GM12872 (cell line): ENCODE measurements at regions not wholly inside any gene's neighbourhood (a gene's known extent, or its start where the extent isn't known, plus 50 kb on each side); places are given as distances from the start of the nearest gene placed in this dataset.
A peak's percentile ranks its signal among the peaks of the same experiment; 100 is the strongest.

Experiments
- TF ChIP-seq, protein P1 (sequence below): IDR thresholded peaks from 3 replicates; pipeline ENCODE4 v1.5.1; 2011; ENCODE audit warnings: low read depth, mild to moderate bottlenecking, low read length, moderate library complexity; ENCODE audit not compliant: insufficient read depth

DNA sequence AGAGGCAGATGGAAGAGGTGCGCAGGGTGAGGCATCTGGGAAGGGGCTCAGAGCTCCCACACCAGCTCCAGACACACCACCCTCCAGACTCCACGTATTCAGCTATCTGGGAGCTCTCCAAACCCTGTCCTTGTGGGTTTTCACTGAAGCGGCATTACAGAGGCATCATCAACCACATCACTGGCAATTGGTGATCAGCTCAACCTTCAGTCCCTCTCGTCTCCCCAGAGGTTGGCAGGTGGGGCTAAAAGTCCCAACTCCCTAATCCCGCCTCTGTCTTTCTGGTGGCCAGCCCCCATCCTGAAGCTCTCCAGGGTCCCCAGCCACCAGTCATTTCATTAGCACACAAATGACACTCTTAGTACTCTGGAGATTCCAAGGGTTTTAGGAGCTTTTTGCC, 123.9 kb downstream of the KCNJ12 start:
- TF ChIP-seq, protein P1, sequence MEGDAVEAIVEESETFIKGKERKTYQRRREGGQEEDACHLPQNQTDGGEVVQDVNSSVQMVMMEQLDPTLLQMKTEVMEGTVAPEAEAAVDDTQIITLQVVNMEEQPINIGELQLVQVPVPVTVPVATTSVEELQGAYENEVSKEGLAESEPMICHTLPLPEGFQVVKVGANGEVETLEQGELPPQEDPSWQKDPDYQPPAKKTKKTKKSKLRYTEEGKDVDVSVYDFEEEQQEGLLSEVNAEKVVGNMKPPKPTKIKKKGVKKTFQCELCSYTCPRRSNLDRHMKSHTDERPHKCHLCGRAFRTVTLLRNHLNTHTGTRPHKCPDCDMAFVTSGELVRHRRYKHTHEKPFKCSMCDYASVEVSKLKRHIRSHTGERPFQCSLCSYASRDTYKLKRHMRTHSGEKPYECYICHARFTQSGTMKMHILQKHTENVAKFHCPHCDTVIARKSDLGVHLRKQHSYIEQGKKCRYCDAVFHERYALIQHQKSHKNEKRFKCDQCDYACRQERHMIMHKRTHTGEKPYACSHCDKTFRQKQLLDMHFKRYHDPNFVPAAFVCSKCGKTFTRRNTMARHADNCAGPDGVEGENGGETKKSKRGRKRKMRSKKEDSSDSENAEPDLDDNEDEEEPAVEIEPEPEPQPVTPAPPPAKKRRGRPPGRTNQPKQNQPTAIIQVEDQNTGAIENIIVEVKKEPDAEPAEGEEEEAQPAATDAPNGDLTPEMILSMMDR = no peak

DNA sequence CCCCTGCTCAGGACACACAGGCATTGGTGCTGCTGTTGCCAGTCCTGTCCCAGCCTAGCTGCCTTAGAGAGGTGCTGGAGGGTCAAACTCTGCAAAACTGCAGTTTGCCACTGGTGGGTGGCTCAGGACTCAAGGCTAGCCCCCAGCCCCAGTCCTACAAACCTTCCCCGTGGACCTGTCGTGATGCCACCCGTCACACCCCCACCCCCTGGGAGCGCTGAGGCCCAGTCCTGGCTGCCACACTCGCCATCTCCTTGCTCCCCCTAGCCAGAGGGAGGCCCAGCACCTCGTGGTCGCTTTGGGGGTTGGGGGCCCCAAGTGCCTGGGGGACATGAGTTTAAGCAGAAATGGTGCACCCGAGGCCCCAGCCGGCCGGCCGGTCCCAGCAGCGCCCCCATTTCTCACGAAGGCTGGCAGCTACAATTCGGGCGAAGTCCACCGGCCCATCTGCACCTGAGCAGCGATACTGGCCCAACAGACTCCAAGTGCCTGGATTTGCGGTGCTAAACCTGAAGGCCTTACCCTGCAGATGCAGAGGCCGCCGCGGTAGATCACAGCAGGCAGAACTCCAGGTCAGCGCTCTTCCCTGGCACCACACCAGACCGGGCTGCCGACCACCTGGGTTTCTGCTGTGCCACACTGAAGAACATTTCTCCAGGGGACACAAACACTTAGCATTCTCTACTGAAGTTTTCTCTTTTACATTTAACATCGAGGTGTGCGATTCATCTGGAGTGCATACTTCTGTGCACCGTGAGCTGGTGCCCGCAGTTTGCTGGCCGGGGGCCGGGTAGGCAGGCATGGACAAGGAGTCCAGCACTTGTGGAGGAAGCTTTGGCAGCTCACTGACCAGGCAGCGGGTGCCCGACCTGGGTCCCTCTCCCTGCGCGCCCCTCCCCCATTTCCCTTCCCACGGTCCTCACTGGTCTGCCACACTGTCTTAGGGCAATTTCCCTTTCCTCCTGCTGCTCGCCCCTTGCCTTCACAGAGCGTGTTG, 130.0 kb downstream of the KCNJ12 start:
- TF ChIP-seq, protein P1 = no peak

DNA sequence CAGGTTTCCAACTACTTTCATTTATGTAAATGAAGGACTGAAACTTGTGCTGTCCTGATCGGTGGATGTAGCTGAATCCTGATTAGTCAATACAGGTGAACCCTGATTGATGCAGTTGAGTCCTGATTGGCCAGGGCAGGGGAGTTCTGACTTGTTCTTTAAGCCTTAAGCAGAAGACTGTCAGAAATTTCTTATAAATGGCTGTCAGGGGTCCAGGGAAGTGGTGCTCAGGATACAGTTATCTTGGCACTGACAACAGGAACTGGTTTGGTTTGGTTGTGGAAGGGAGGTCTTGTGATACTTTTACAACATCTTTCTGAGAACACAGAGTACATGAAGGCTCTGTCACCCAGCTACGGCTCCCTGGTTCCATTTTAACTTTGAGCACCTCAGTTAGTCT, 132.1 kb downstream of the KCNJ12 start:
- TF ChIP-seq, protein P1 = no peak

DNA sequence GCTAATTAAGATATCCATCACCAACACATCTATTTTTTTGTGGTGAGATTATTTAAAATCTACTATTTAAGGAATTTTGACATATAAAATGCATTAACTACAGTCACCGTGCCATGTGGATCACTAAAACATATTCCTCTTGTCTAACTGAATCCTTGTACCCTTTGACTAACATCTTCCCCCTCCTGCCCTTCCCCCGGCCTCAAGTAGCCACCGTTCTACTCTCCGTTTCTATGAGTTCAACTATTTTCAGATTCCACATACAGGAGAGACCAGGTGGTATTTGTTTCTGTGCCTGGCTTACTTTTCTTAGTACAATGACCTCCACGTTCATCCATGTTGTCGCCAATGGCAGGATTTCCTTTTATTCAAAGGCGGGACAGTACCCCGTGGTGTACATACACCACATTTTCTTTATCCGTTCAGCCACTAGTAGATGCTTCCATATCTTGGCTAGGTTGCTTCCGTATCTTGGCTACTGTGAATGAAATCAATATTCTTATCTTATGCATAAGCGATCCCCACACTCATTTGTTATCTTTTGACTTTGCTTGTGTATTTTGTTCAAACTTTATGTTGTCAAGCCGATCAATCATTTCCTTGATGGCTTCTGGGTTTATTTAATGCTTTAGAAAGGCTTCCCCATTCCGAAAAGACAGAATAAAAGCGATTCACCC, 134.7 kb downstream of the KCNJ12 start:
- TF ChIP-seq, protein P1 = no peak

DNA sequence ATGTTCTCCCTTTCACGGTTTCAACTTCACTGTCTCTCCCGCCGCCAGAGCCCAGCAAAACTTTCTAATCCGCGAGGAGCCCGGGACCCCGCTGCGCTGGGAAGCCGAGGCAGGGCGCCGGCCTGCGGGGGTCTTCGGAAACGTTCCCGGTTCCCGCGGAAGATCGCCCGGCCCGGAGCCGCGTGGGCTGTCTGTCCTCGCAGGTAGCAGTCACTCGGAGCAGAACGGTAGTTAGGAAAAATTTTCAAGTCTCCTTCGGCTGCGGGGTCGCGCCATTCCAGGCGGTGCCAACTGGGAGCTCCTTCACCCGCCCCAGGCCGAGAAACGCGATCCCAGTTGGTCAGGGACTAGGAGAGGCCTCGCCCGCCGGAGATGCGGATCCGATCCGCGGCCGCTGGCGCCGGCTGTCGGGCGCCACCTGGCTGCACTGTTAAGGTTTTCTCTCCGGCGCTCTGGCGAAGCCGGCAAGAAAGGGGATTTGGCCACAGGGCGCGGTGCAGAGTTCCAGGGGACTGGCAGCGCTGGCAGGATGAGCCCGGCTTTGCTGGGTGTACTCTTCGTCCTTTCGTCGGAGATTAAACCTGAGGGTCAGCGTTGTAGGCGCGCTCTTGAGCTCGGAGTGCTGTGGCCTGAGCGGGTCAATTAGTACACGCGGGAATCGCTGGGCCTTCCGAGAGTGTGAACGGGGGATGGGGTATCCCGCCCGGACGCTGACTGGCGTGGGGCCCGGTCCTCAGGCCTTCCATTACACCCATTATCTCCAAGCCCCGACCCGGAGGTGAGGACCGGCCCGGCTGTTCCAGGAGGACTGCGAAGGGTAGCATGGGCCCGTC, 135.4 kb downstream of the KCNJ12 start:
- TF ChIP-seq, protein P1 = peak; percentile 73

DNA sequence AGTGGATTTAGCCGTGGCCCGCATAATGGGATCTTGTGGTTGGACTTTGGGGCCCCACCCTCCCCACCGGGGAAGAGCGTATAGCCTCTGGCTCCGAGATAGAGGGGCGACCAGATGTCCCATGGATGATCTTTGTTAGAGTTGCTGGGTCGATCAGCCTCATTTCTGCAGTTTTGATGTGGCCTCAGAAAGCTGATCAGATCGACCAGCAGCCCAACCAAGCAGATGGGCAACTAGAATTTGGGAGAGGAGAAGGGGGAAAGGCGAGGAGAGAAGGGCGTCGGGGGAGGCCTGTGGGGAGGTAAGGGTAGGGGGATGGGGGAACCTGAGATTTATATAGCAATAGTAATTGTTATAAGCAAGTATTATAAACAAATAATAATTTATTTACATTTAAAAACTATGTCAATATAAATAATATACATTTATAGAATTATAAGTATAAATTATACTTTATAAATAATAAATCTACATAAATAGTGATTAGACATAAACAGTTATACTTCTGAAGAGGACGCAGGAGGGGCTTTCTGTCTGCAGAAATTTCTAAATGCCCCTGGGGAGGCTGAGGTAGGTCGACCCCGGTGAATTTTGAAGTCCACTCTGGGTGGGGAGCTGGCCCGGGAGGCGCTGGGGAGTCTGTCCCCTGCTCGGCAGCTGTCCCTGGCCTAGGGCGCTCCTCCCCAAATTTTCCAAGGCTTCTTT, 136.3 kb downstream of the KCNJ12 start:
- TF ChIP-seq, protein P1 = no peak
